H9 (cell line): ENCODE measurements at regions not wholly inside any gene's neighbourhood (a gene's known extent, or its start where the extent isn't known, plus 50 kb on each side); places are given as distances from the start of the nearest gene placed in this dataset.

Experiments used
- DNase-seq: peaks from one replicate; pipeline ENCODE4 v3.0.0-alpha.2; 2017
- H2AFZ ChIP-seq: one replicate; pipeline ENCODE4 v1.6.1; 2013; ENCODE audit warnings: mild to moderate bottlenecking, low read length, control low read depth, moderate library complexity
- H2AK5ac ChIP-seq: 2 replicates; pipeline ENCODE4 v1.6.1; 2013; ENCODE audit warnings: low read length, control low read depth, mixed read lengths; ENCODE audit not compliant: insufficient read length
- H2BK120ac ChIP-seq: one replicate; pipeline ENCODE4 v1.6.1; 2013; ENCODE audit warnings: low read depth, mild to moderate bottlenecking, low read length, control low read depth, inconsistent platforms; ENCODE audit not compliant: poor library complexity, severe bottlenecking
- H2BK12ac ChIP-seq: 2 replicates; pipeline ENCODE4 v1.6.1; 2013; ENCODE audit warnings: low read length, control low read depth, mixed read lengths, low read depth; ENCODE audit not compliant: insufficient read length
- H2BK15ac ChIP-seq: 2 replicates; pipeline ENCODE4 v1.6.1; 2013; ENCODE audit warnings: low read depth, low read length, control low read depth
- H2BK20ac ChIP-seq: one replicate; pipeline ENCODE4 v1.6.1; 2013; ENCODE audit warnings: low read depth, mild to moderate bottlenecking, low read length, control low read depth, inconsistent platforms; ENCODE audit not compliant: poor library complexity, severe bottlenecking
- H2BK5ac ChIP-seq: 2 replicates; pipeline ENCODE4 v1.6.1; 2013; ENCODE audit warnings: low read length, control low read depth, mixed read lengths; ENCODE audit not compliant: insufficient read length
- H3K14ac ChIP-seq: 2 replicates; pipeline ENCODE4 v1.6.1; 2013; ENCODE audit warnings: low read length, control low read depth; ENCODE audit not compliant: insufficient read depth
- H3K18ac ChIP-seq: 2 replicates; pipeline ENCODE4 v1.6.1; 2013; ENCODE audit warnings: low read depth, mild to moderate bottlenecking, mixed read lengths, low read length, control low read depth; ENCODE audit not compliant: insufficient read length
- H3K23ac ChIP-seq: 2 replicates; pipeline ENCODE4 v1.6.1; 2013; ENCODE audit warnings: low read length, control low read depth, mixed read lengths, low read depth; ENCODE audit not compliant: insufficient read length
- H3K23me2 ChIP-seq: 2 replicates; pipeline ENCODE4 v1.6.1; 2013; ENCODE audit warnings: low read depth, mild to moderate bottlenecking, mixed read lengths, low read length, control low read depth; ENCODE audit not compliant: insufficient read length, poor library complexity, severe bottlenecking
- H3K27ac ChIP-seq: 2 replicates; pipeline ENCODE4 v1.5.1; 2013; ENCODE audit warnings: low read length, control low read depth, mixed read lengths, low read depth; ENCODE audit not compliant: insufficient read length
- H3K27me3 ChIP-seq: 2 replicates; pipeline ENCODE4 v1.6.1; 2013; ENCODE audit warnings: low read length, control low read depth, inconsistent platforms; ENCODE audit not compliant: insufficient read depth
- H3K4ac ChIP-seq: 2 replicates; pipeline ENCODE4 v1.6.1; 2013; ENCODE audit warnings: low read depth, mild to moderate bottlenecking, control low read depth, inconsistent platforms, low read length, moderate library complexity
- H3K4me1 ChIP-seq: 2 replicates; pipeline ENCODE4 v1.6.1; 2013; ENCODE audit warnings: low read length, control low read depth, inconsistent platforms; ENCODE audit not compliant: insufficient read depth
- H3K4me2 ChIP-seq: 2 replicates; pipeline ENCODE4 v1.6.1; 2013; ENCODE audit warnings: low read length, control low read depth, mixed read lengths; ENCODE audit not compliant: insufficient read length, insufficient read depth
- H3K56ac ChIP-seq: 2 replicates; pipeline ENCODE4 v1.6.1; 2013; ENCODE audit warnings: low read depth, mild to moderate bottlenecking, mixed read lengths, low read length, control low read depth; ENCODE audit not compliant: insufficient read length
- H3K79me1 ChIP-seq: 2 replicates; pipeline ENCODE4 v1.6.1; 2013; ENCODE audit warnings: low read depth, mild to moderate bottlenecking, moderate library complexity, low read length, control low read depth, inconsistent platforms; ENCODE audit not compliant: insufficient read depth, poor library complexity, severe bottlenecking
- H3K79me2 ChIP-seq: 2 replicates; pipeline ENCODE4 v1.6.1; 2013; ENCODE audit warnings: low read length, control low read depth, inconsistent platforms; ENCODE audit not compliant: insufficient read depth
- H3K9ac ChIP-seq: 2 replicates; pipeline ENCODE4 v1.6.1; 2013; ENCODE audit warnings: low read length, control low read depth, mixed read lengths; ENCODE audit not compliant: insufficient read length; ENCODE audit errors: extremely low read depth
- H3K9me3 ChIP-seq: one replicate; pipeline ENCODE4 v1.6.1; 2013; ENCODE audit warnings: low read depth, low read length, inconsistent platforms; ENCODE audit not compliant: control insufficient read depth
- H3T11ph ChIP-seq: one replicate; pipeline ENCODE4 v1.6.1; 2013; ENCODE audit warnings: mild to moderate bottlenecking, low read length, control low read depth, inconsistent platforms
- H4K20me1 ChIP-seq: one replicate; pipeline ENCODE4 v1.6.1; 2013; ENCODE audit not compliant: control insufficient read depth, insufficient read length, insufficient read depth
- H4K5ac ChIP-seq: 2 replicates; pipeline ENCODE4 v1.6.1; 2013; ENCODE audit warnings: low read depth, mild to moderate bottlenecking, mixed read lengths, low read length, control low read depth; ENCODE audit not compliant: insufficient read length
- H4K8ac ChIP-seq: replicated peaks from 2 replicates; pipeline ENCODE4 v1.6.1; 2013; ENCODE audit warnings: low read length, control low read depth, mixed read lengths, low read depth; ENCODE audit not compliant: insufficient read length
- H4K91ac ChIP-seq: 2 replicates; pipeline ENCODE4 v1.6.1; 2013; ENCODE audit warnings: low read depth, mild to moderate bottlenecking, moderate library complexity, mixed read lengths, low read length, control low read depth; ENCODE audit not compliant: insufficient read length
- H3K27ac Mint-ChIP-seq, 3 experiments: 2 replicates in 2 of 3; 3 replicates in 1 of 3; pipeline ENCODE4 v1.8.0; 2020 to 2021; ENCODE audit warnings: mixed read lengths in 3 of 3, mild to moderate bottlenecking in 1 of 3, moderate library complexity in 1 of 3
- H3K27me3 Mint-ChIP-seq: 2 replicates; pipeline ENCODE4 v1.8.0; 2021; ENCODE audit warnings: low read depth, mild to moderate bottlenecking, moderate library complexity, mixed read lengths
- H3K36me3 Mint-ChIP-seq, 3 experiments: 2 replicates in 2 of 3; 3 replicates in 1 of 3; pipeline ENCODE4 v1.8.0; 2020 to 2021; ENCODE audit warnings: low read depth in 3 of 3, mixed read lengths in 3 of 3; ENCODE audit not compliant: insufficient read depth in 1 of 3
- H3K4me1 Mint-ChIP-seq, 2 experiments: 2 replicates each; pipeline ENCODE4 v1.8.0; 2020; ENCODE audit warnings: mixed read lengths in 2 of 2
- H3K4me3 Mint-ChIP-seq, 2 experiments: 2 replicates in 1 of 2; 3 replicates in 1 of 2; pipeline ENCODE4 v1.8.0; 2020 to 2021; ENCODE audit warnings: mild to moderate bottlenecking in 2 of 2, mixed read lengths in 2 of 2, moderate library complexity in 1 of 2
- H3K9me3 Mint-ChIP-seq, 2 experiments: 2 replicates in 1 of 2; 3 replicates in 1 of 2; pipeline ENCODE4 v1.8.0; 2020; ENCODE audit warnings: mild to moderate bottlenecking in 2 of 2, mixed read lengths in 2 of 2, moderate library complexity in 1 of 2
- CTCF ChIP-seq: fragments of 200-600 bp; sonication (generic); conservative IDR thresholded peaks from 3 replicates; pipeline ENCODE4 v1.8.0; 2021; ENCODE audit warnings: antibody characterized with exemption, mild to moderate bottlenecking

- Histone ChIP-seq H3K27ac (no peak overlapping the region), H4K91ac (no peak overlapping the region), H3K79me1 (no peaks in the 10 kb centered on the region), H3K4me1 (peaks cover 6% of the 10 kb centered on the region; the same call in 1 of the 2 replicates), H2BK120ac (no peak overlapping the region), H3K56ac (no peak overlapping the region), H3K23ac (no peak overlapping the region), H3K27me3 (no peaks in the 10 kb centered on the region), H3K9ac (no peak overlapping the region), H3T11ph (no peak overlapping the region), H3K18ac (no peak overlapping the region), H4K20me1 (no peaks in the 10 kb centered on the region), H3K9me3 (no peaks in the 10 kb centered on the region), H2AK5ac (no peak overlapping the region), H3K23me2 (no peaks in the 10 kb centered on the region), H3K4me2 (no peak overlapping the region), H2BK20ac (no peak overlapping the region), H2BK5ac (no peak overlapping the region), H3K4ac (no peak overlapping the region), H2BK12ac (no peak overlapping the region), H4K8ac (no peak overlapping the region), H2AFZ (no peak overlapping the region), H3K14ac (no peak overlapping the region), H3K79me2 (no peaks in the 10 kb centered on the region), H4K5ac (no peak overlapping the region), H2BK15ac (no peak overlapping the region)
- H3K27me3 Mint-ChIP-seq: peaks cover 2% of the 10 kb centered on the region; the same call in 1 of the 2 replicates
- no peak overlapping the region for H3K4me3 Mint-ChIP-seq
- no peak for TF ChIP-seq CTCF
- H3K36me3 Mint-ChIP-seq: no peaks in the 10 kb centered on the region; a peak in 2 of 7 replicates
- peaks cover 24 to 27% of the 10 kb centered on the region in 2 experiments for H3K4me1 Mint-ChIP-seq
- H3K9me3 Mint-ChIP-seq: no peaks in the 10 kb centered on the region
- no peak for DNase-seq
- no peak overlapping the region for H3K27ac Mint-ChIP-seq
Observed at GRCh38 chr4:114398410-114398809, 200.2 kb upstream of the UGT8 start.
